Body of pancreas (tissue), 4 donors: ENCODE measurements at regions not wholly inside any gene's neighbourhood (a gene's known extent, or its start where the extent isn't known, plus 50 kb on each side); places are given as distances from the start of the nearest gene placed in this dataset.

Experiments
- ATAC-seq: fragments of 150-250 bp; one replicate; pipeline ENCODE4 v1.9.1; 2016
- DNase-seq, 4 donors: peaks; one replicate each; pipeline ENCODE4 v3.0.0-alpha.2; 2019
- H3K27ac ChIP-seq, 4 donors: fragments of 200-600 bp; sonication (generic); 1 replicate in 3 of 4; 2 replicates in 1 of 4; pipeline versions ENCODE4 v1.5.1 to v1.6.1; 2016 to 2019; ENCODE audit warnings: mild to moderate bottlenecking in 1 of 4, mixed read lengths in 1 of 4, moderate library complexity in 1 of 4
- H3K27me3 ChIP-seq, 2 donors: fragments of 200-600 bp; sonication (generic); one replicate each; pipeline ENCODE4 v1.6.0; 2016; ENCODE audit warnings: mild to moderate bottlenecking in 1 of 2
- H3K36me3 ChIP-seq, 2 donors: fragments of 200-600 bp; sonication (generic); replicated peaks in 1 of 2; 2 replicates each; pipeline ENCODE4 v1.5.1; 2016; ENCODE audit warnings: low read depth in 2 of 2; ENCODE audit not compliant: insufficient read depth in 1 of 2
- H3K4me1 ChIP-seq: fragments of 200-600 bp; sonication (generic); one replicate; pipeline ENCODE4 v1.6.0; 2016
- H3K4me3 ChIP-seq, 2 donors: fragments of 200-600 bp; sonication (generic); 1 replicate in 1 of 2; 2 replicates in 1 of 2; pipeline ENCODE4 v1.5.1; 2016 to 2019
- H3K9me3 ChIP-seq, 3 donors: fragments of 200-600 bp; sonication (generic); 1 replicate in 2 of 3; 2 replicates in 1 of 3; pipeline ENCODE4 v1.5.1; 2016
- CTCF ChIP-seq, 7 experiments: fragments of 450-650 bp in 4 of 7; fragments of 200-600 bp in 3 of 7; sonication (generic) in 3 of 7; IDR thresholded peaks; one replicate each; pipeline ENCODE4 v1.5.1; 2016 to 2019; ENCODE audit warnings: antibody characterized with exemption in 7 of 7
- POLR2A ChIP-seq, 3 donors: fragments of 450-650 bp; IDR thresholded peaks; one replicate each; pipeline ENCODE4 v1.6.1; 2016; ENCODE audit warnings: antibody characterized with exemption in 3 of 3, mild to moderate bottlenecking in 2 of 3
- WGBS, 2 donors: methylation state at CpG; one replicate each; pipeline ENCODE4 v1.1.5; 2017; 5-methylcytosine and 5-hydroxymethylcytosine counted together
- intact Hi-C: fragments of 100-400 bp; cut with DNase I; formaldehyde crosslinking; loops from one replicate; pipeline ENCODE4 v1.15.1; 2023

GRCh38 chr11:8757047-8757446, 74.5 kb downstream of the RPL27A start:
- intact Hi-C loops, result no loop called here
- H3K4me1 ChIP-seq, result peaks cover 58% of the 10 kb centered on the region
- 8 to 21% methylated on average over 2 of the region's 2 CpGs for WGBS, 2 donors
- H3K9me3 ChIP-seq, result no peaks in the 10 kb centered on the region
- TF ChIP-seq POLR2A (IDR thresholded peaks at IDR 0.05), result no peak
- TF ChIP-seq CTCF (IDR thresholded peaks at IDR 0.05), result no peak
- ATAC-seq (peak; percentile 19), DNase-seq (no peak)
- no peak overlapping the region for H3K4me3 ChIP-seq
- H3K27me3 ChIP-seq, result no peaks in the 10 kb centered on the region
- H3K36me3 ChIP-seq, result no peaks in the 10 kb centered on the region
- H3K27ac ChIP-seq, result peak overlapping the region; percentile 46 to 72 (median 57)

GRCh38 chr11:8757533-8757932, 74.9 kb downstream of the RPL27A start:
- WGBS, 2 donors, result 24 to 35% methylated on average over 2 of the region's 2 CpGs
- Histone ChIP-seq H3K9me3 (no peaks in the 10 kb centered on the region), H3K36me3 (no peaks in the 10 kb centered on the region), H3K27ac (peak overlapping the region; percentile 46 to 72 (median 57)), H3K4me3 (no peak overlapping the region), H3K27me3 (no peaks in the 10 kb centered on the region), H3K4me1 (peaks cover 58% of the 10 kb centered on the region)
- no peak for DNase-seq
- no peak for TF ChIP-seq POLR2A (IDR thresholded peaks at IDR 0.05)
- TF ChIP-seq CTCF (IDR thresholded peaks at IDR 0.05), result no peak
- intact Hi-C loops, result no loop called here
- ATAC-seq, result peak; percentile 48

- intact Hi-C loops, result no loop called here
- no peaks in the 10 kb centered on the region for H3K9me3 ChIP-seq
- H3K36me3 ChIP-seq, result no peaks in the 10 kb centered on the region
- TF ChIP-seq POLR2A (IDR thresholded peaks at IDR 0.05), result no peak
- TF ChIP-seq CTCF (IDR thresholded peaks at IDR 0.05), result no peak
- ATAC-seq (no peak), DNase-seq (no peak)
- 89 to 99% methylated on average over 10 to 11 of the region's 11 CpGs for WGBS, 2 donors
- H3K27ac ChIP-seq, result peak overlapping the region in 3 of 4 donors; percentile 10 to 52 (median 46)
- H3K4me1 ChIP-seq, result peaks cover 58% of the 10 kb centered on the region
- no peak overlapping the region for H3K4me3 ChIP-seq
- H3K27me3 ChIP-seq, result no peaks in the 10 kb centered on the region
Observed at GRCh38 chr11:8758619-8759169, 76.1 kb downstream of the RPL27A start.

GRCh38 chr11:8759634-8760033, 77.0 kb downstream of the RPL27A start:
- peak overlapping the region in 3 of 4 donors; percentile 12 to 46 (median 27) for H3K27ac ChIP-seq
- H3K27me3 ChIP-seq, result no peaks in the 10 kb centered on the region
- no peak overlapping the region for H3K4me3 ChIP-seq
- H3K36me3 ChIP-seq, result no peaks in the 10 kb centered on the region
- intact Hi-C loops, result no loop called here
- H3K9me3 ChIP-seq, result no peaks in the 10 kb centered on the region
- 36 to 58% methylated on average over 1 of the region's 1 CpG for WGBS, 2 donors
- DNase-seq, result peak; percentile 33 to 70 (median 44)
- no peak for ATAC-seq
- H3K4me1 ChIP-seq, result peaks cover 63% of the 10 kb centered on the region
- TF ChIP-seq CTCF (IDR thresholded peaks at IDR 0.05) (no peak), POLR2A (IDR thresholded peaks at IDR 0.05) (no peak)

GRCh38 chr11:8760896-8761295, 78.3 kb downstream of the RPL27A start:
- no peaks in the 10 kb centered on the region for H3K27me3 ChIP-seq
- intact Hi-C loops, result no loop called here
- no peaks in the 10 kb centered on the region for H3K9me3 ChIP-seq
- TF ChIP-seq POLR2A (IDR thresholded peaks at IDR 0.05), result no peak
- no peak for TF ChIP-seq CTCF (IDR thresholded peaks at IDR 0.05)
- peak overlapping the region in 2 of 4 donors; percentile 27 to 45 for H3K27ac ChIP-seq
- no peaks in the 10 kb centered on the region for H3K36me3 ChIP-seq
- peaks cover 72% of the 10 kb centered on the region for H3K4me1 ChIP-seq
- DNase-seq (no peak), ATAC-seq (no peak)
- no peak overlapping the region for H3K4me3 ChIP-seq
